ENCODE measurements at regions not wholly inside any gene's neighbourhood (a gene's known extent, or its start where the extent isn't known, plus 50 kb on each side); places are given as distances from the start of the nearest gene placed in this dataset.

DNA sequence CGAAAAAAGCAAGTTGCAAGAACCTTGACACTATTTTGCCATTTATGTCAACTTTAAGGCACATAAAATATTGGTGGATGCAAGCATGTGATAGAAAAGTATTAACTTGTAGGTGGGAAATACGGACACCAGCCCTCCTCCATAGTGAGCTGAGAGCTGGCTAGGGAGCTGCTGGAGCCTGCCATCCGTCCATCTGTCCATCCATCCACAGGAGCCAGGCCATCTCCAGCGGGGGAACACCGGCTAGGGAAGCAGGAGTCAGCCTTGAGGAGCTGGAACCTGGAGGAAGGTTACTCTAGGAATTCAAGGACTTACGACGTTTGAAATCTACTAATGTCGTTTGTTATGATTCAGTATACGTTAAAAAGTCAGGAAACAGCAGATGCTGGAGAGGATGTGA, 120.7 kb upstream of the C14orf180 start (continued):
- TF ChIP-seq ZNF217 (CRISPR knock-in tag; IDR thresholded peaks at IDR 0.05), result no peak
- TF ChIP-seq, protein P1, sequence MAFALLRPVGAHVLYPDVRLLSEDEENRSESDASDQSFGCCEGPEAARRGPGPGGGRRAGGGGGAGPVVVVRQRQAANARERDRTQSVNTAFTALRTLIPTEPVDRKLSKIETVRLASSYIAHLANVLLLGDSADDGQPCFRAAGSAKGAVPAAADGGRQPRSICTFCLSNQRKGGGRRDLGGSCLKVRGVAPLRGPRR (CRISPR knock-in tag; IDR thresholded peaks at IDR 0.05), result no peak
- no peak for TF ChIP-seq TBP (optimal IDR thresholded peaks at IDR 0.05; ENCODE audit: low read depth, low read length)
- TF ChIP-seq POU5F1 (IDR thresholded peaks at IDR 0.05; ENCODE audit: borderline replicate concordance, low read depth, low read length, partially characterized antibody), result no peak
- TF ChIP-seq, protein P2, sequence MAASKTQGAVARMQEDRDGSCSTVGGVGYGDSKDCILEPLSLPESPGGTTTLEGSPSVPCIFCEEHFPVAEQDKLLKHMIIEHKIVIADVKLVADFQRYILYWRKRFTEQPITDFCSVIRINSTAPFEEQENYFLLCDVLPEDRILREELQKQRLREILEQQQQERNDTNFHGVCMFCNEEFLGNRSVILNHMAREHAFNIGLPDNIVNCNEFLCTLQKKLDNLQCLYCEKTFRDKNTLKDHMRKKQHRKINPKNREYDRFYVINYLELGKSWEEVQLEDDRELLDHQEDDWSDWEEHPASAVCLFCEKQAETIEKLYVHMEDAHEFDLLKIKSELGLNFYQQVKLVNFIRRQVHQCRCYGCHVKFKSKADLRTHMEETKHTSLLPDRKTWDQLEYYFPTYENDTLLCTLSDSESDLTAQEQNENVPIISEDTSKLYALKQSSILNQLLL (CRISPR knock-in tag; IDR thresholded peaks at IDR 0.05; ENCODE audit: borderline replicate concordance), result no peak
- TF ChIP-seq ZNF274 (IDR thresholded peaks at IDR 0.05; ENCODE audit: borderline replicate concordance, low read depth, low read length), result no peak
- TF ChIP-seq ZNF354B (CRISPR knock-in tag; IDR thresholded peaks at IDR 0.05), result no peak
- TF ChIP-seq KDM1A (IDR thresholded peaks at IDR 0.05), result no peak

DNA sequence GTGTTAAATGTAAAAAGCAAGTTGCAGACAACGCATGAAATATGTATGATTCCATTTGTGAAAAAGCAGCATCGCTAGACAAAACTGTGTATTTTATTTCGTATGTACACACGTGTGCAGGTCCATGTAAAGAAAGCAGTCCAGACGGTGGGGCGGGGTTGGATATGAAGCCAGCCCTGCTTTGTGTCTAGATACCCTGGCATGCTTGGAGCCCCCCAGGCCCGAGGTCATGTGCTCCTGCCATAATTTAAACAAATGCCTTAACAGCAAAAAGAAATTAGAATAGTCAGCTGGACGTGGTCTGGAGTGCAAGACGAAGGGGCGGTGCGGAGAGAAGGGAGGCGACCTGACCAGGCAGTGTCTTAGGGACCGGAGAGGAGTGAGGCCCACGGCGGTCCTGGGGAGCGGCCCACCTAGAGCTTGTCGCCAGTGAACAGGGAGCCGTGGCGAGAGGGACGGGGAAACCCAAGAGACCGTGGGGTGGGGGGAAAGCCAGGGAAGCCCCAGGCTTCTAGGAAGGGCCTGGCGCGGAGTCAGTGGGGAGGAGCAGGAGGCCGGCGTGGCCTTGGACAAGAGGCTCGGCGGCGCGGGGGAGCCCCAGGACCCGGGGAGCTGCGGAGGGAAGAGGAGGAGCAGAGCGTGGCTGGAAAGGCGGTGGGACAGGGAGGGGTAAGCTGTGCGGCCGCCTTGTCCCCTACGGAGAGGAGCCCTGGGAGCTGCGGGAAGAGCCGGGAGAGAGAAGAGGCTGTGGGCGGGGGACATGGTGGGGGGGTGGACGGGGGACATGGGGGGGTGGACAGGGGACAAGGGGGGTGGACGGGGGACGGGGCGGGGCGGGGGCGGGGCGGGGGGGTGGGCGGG, 118.5 kb upstream of the C14orf180 start:
- POLR2A ChIA-PET, result no interaction called here
- intact Hi-C loops (cut with micrococcal nuclease), result no loop called here
- no peak overlapping the region for H3K4me2 ChIP-seq (ENCODE audit: insufficient read depth, low read length)
- TF ChIP-seq RBM34 (IDR thresholded peaks at IDR 0.05; ENCODE audit: borderline replicate concordance, insufficient read depth, low read length) (no peak), TAL1 (IDR thresholded peaks at IDR 0.05) (no peak), SRSF9 (IDR thresholded peaks at IDR 0.05; ENCODE audit: borderline replicate concordance, low read depth, low read length) (no peak), RUNX1 (IDR thresholded peaks at IDR 0.05; ENCODE audit: low read depth) (no peak), IRF2 (CRISPR knock-in tag; IDR thresholded peaks at IDR 0.05) (no peak), MBD2 (IDR thresholded peaks at IDR 0.05; ENCODE audit: borderline replicate concordance, low read depth) (no peak)
- TF ChIP-seq, protein P3, sequence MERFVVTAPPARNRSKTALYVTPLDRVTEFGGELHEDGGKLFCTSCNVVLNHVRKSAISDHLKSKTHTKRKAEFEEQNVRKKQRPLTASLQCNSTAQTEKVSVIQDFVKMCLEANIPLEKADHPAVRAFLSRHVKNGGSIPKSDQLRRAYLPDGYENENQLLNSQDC (CRISPR knock-in tag; IDR thresholded peaks at IDR 0.05), result no peak
- TF ChIP-seq, protein P4, sequence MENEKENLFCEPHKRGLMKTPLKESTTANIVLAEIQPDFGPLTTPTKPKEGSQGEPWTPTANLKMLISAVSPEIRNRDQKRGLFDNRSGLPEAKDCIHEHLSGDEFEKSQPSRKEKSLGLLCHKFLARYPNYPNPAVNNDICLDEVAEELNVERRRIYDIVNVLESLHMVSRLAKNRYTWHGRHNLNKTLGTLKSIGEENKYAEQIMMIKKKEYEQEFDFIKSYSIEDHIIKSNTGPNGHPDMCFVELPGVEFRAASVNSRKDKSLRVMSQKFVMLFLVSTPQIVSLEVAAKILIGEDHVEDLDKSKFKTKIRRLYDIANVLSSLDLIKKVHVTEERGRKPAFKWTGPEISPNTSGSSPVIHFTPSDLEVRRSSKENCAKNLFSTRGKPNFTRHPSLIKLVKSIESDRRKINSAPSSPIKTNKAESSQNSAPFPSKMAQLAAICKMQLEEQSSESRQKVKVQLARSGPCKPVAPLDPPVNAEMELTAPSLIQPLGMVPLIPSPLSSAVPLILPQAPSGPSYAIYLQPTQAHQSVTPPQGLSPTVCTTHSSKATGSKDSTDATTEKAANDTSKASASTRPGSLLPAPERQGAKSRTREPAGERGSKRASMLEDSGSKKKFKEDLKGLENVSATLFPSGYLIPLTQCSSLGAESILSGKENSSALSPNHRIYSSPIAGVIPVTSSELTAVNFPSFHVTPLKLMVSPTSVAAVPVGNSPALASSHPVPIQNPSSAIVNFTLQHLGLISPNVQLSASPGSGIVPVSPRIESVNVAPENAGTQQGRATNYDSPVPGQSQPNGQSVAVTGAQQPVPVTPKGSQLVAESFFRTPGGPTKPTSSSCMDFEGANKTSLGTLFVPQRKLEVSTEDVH (IDR thresholded peaks at IDR 0.05; ENCODE audit: low read depth, partially characterized antibody), result no peak

More for the DNA sequence above, 118.5 kb upstream of the C14orf180 start:
- FAIRE-seq (no peak), ATAC-seq (no peak), DNase-seq (ENCODE audit: extremely low read depth in 1 of 4, low spot score in 3 of 4) (no peak)
- Histone ChIP-seq H3K4me3 (no peak overlapping the region), H3K9me1 (ENCODE audit: control insufficient read depth, insufficient read depth, low read length) (no peaks in the 10 kb centered on the region), H3K9me3 (replicated peaks; ENCODE audit: control insufficient read depth, insufficient read depth, low read depth, low read length) (no peaks in the 10 kb centered on the region), H2AFZ (ENCODE audit: low read depth, low read length) (no peak overlapping the region), H3K9ac (ENCODE audit: insufficient read depth in 1 of 2, low read depth in 2 of 2, low read length in 2 of 2) (no peak overlapping the region), H3K27ac (ENCODE audit: extremely low read depth, low read depth, low read length) (no peak overlapping the region), H3K4me1 (replicated peaks in 1 of 2; ENCODE audit: control insufficient read depth in 2 of 2, insufficient read depth in 2 of 2, low read length in 2 of 2) (peaks cover 0 to 5% of the 10 kb centered on the region in 2 experiments; a peak in 2 of 5 replicates), H3K27me3 (ENCODE audit: control insufficient read depth in 2 of 2, insufficient read depth in 2 of 2, low read length in 2 of 2) (peaks cover 0 to 11% of the 10 kb centered on the region in 2 experiments; a peak in 1 of 5 replicates), H3K79me2 (ENCODE audit: control insufficient read depth, insufficient read depth, low read length) (no peaks in the 10 kb centered on the region), H3K36me3 (ENCODE audit: control insufficient read depth, insufficient read depth, low read length) (no peaks in the 10 kb centered on the region), H4K20me1 (replicated peaks; ENCODE audit: control insufficient read depth, insufficient read depth, low read length) (no peaks in the 10 kb centered on the region)
- in situ Hi-C loops (cut with MboI), result no loop called here
- CTCF ChIA-PET (ENCODE audit: low intra/inter-chr PET ratio), result no interaction called here
- BruUV-seq (replicated peaks), result no TSS peak
- whole genome bisulfite sequencing (ENCODE audit: insufficient coverage, low coverage, missing lambda C conversion rate), result 22% methylated on average over 21 of the region's 47 CpGs

Measured in K562 (cell line).